Small intestine (tissue), 7 donors: ENCODE measurements at regions not wholly inside any gene's neighbourhood (a gene's known extent, or its start where the extent isn't known, plus 50 kb on each side); places are given as distances from the start of the nearest gene placed in this dataset.
"Not testable (repeated sequence)": the region's sequence is repeated elsewhere in the genome, so short reads cannot be mapped to it uniquely, and the experiment has no call there.

Experiments
- DNase-seq, 2 donors: peaks; one replicate each; pipeline versions ENCODE4 v3.0.0 to v3.0.0-alpha.2; 2013
- FAIRE-seq: peaks from 2 replicates; lab custom pipeline; 2012; peaks lifted over from hg19 to GRCh38; lab: Jason Lieb, UNC
- H3K27ac ChIP-seq, 3 donors: one replicate each; pipeline ENCODE4 v1.5.1; 2013; ENCODE audit warnings: low read length in 2 of 3, mild to moderate bottlenecking in 2 of 3, control low read depth in 1 of 3, inconsistent platforms in 1 of 3, low read depth in 1 of 3, moderate library complexity in 1 of 3
- H3K27me3 ChIP-seq, 3 donors: one replicate each; pipeline ENCODE4 v1.6.1; 2013; ENCODE audit warnings: low read length in 3 of 3, inconsistent platforms in 1 of 3; ENCODE audit not compliant: control insufficient read depth in 3 of 3, insufficient read depth in 3 of 3
- H3K36me3 ChIP-seq, 3 donors: one replicate each; pipeline ENCODE4 v1.6.1; 2013; ENCODE audit warnings: low read length in 3 of 3, inconsistent platforms in 1 of 3, low read depth in 1 of 3, mild to moderate bottlenecking in 1 of 3, moderate library complexity in 1 of 3; ENCODE audit not compliant: control insufficient read depth in 3 of 3, insufficient read depth in 2 of 3
- H3K4me1 ChIP-seq, 3 donors: one replicate each; pipeline ENCODE4 v1.6.1; 2013; ENCODE audit warnings: low read length in 2 of 3, inconsistent platforms in 1 of 3, low read depth in 1 of 3, mild to moderate bottlenecking in 1 of 3, moderate library complexity in 1 of 3; ENCODE audit not compliant: control insufficient read depth in 3 of 3, insufficient read depth in 2 of 3
- H3K4me3 ChIP-seq, 3 donors: one replicate each; pipeline ENCODE4 v1.5.1; 2013; ENCODE audit warnings: low read length in 3 of 3, control low read depth in 1 of 3, inconsistent platforms in 1 of 3, low read depth in 1 of 3, mild to moderate bottlenecking in 1 of 3, moderate library complexity in 1 of 3
- H3K9me3 ChIP-seq, 2 donors: one replicate each; pipeline ENCODE4 v1.6.1; 2013; ENCODE audit warnings: low read depth in 1 of 2, low read length in 1 of 2; ENCODE audit not compliant: control insufficient read depth in 2 of 2, insufficient read depth in 1 of 2
- WGBS, 3 donors: extraction: QIAGEN DNeasy Blood & Tissue Kit; methylation state at CpG; one replicate each; pipeline ENCODE4 v1.1.7; 2013; 5-methylcytosine and 5-hydroxymethylcytosine counted together
- donor health status: healthy with polysubstance abuse.
- donor health status: control.
- donor health status: control.
- donor health status: Bipolar disorder and iron deficiency.
- donor health status: healthy.

- no peaks in the 10 kb centered on the region for H3K9me3 ChIP-seq
- WGBS, 3 donors, result 76 to 88% (median 76%) methylated on average over 5 of the region's 5 CpGs
- H3K4me3 ChIP-seq, result no peak overlapping the region
Measured at GRCh38 chr1:102535829-102536505, 539.2 kb upstream of the OLFM3 start.

GRCh38 chr1:102531036-102531435 is 534.3 kb upstream of the OLFM3 start:
- H3K4me3 ChIP-seq, result no peak overlapping the region
- 77 to 81% (median 80%) methylated on average over 4 of the region's 4 CpGs for WGBS, 3 donors
- DNase-seq, result no peak
- FAIRE-seq, result no peak
- no peaks in the 10 kb centered on the region for H3K36me3 ChIP-seq
- H3K4me1 ChIP-seq, result no peaks in the 10 kb centered on the region
- H3K27ac ChIP-seq, result no peak overlapping the region
- H3K9me3 ChIP-seq, result no peaks in the 10 kb centered on the region
- H3K27me3 ChIP-seq, result no peaks in the 10 kb centered on the region

More at GRCh38 chr1:102535829-102536505, 539.2 kb upstream of the OLFM3 start:
- no peaks in the 10 kb centered on the region for H3K4me1 ChIP-seq
- no peak overlapping the region for H3K27ac ChIP-seq
- DNase-seq (no peak), FAIRE-seq (no peak)
- no peaks in the 10 kb centered on the region for H3K36me3 ChIP-seq
- no peaks in the 10 kb centered on the region for H3K27me3 ChIP-seq

- no peaks in the 10 kb centered on the region for H3K27me3 ChIP-seq
- no peaks in the 10 kb centered on the region for H3K4me1 ChIP-seq
- no peak overlapping the region for H3K4me3 ChIP-seq
- no peak overlapping the region for H3K27ac ChIP-seq
- H3K36me3 ChIP-seq, result no peaks in the 10 kb centered on the region
- 30 to 61% (median 46%) methylated on average over 1 of the region's 1 CpG for WGBS, 3 donors
- FAIRE-seq, result no peak
- no peaks in the 10 kb centered on the region for H3K9me3 ChIP-seq
- DNase-seq, result no peak
Measured at GRCh38 chr1:102529446-102529845, 532.7 kb upstream of the OLFM3 start.

GRCh38 chr1:102500758-102501157 is 504.0 kb upstream of the OLFM3 start:
- WGBS, 3 donors, result 71 to 82% (median 74%) methylated on average over 3 of the region's 3 CpGs
- peaks cover 0 to 6% of the 10 kb centered on the region in 2 donors for H3K9me3 ChIP-seq

GRCh38 chr1:102498929-102499328 is 502.2 kb upstream of the OLFM3 start:
- no peak for FAIRE-seq

More at GRCh38 chr1:102500758-102501157, 504.0 kb upstream of the OLFM3 start:
- H3K27me3 ChIP-seq, result no peaks in the 10 kb centered on the region
- H3K27ac ChIP-seq, result no peak overlapping the region
- DNase-seq, result no peak
- no peak for FAIRE-seq
- no peak overlapping the region for H3K4me3 ChIP-seq
- no peaks in the 10 kb centered on the region for H3K4me1 ChIP-seq
- no peaks in the 10 kb centered on the region for H3K36me3 ChIP-seq

GRCh38 chr1:102497810-102498209 is 501.1 kb upstream of the OLFM3 start:
- not testable (repeated sequence) for H3K9me3 ChIP-seq, H3K27ac ChIP-seq, DNase-seq, H3K27me3 ChIP-seq, H3K4me3 ChIP-seq, H3K36me3 ChIP-seq, H3K4me1 ChIP-seq, FAIRE-seq
- WGBS, 3 donors, result 66 to 69% (median 69%) methylated on average over 3 of the region's 3 CpGs

More at GRCh38 chr1:102498929-102499328, 502.2 kb upstream of the OLFM3 start:
- Histone ChIP-seq H3K4me3 (no peak overlapping the region), H3K27me3 (no peaks in the 10 kb centered on the region), H3K36me3 (no peaks in the 10 kb centered on the region), H3K27ac (no peak overlapping the region), H3K9me3 (peaks cover 0 to 8% of the 10 kb centered on the region in 2 donors), H3K4me1 (no peaks in the 10 kb centered on the region)
- DNase-seq, result no peak
- 52 to 73% (median 60%) methylated on average over 2 of the region's 2 CpGs for WGBS, 3 donors

GRCh38 chr1:102472520-102472919 is 475.8 kb upstream of the OLFM3 start:
- Histone ChIP-seq H3K4me1 (no peaks in the 10 kb centered on the region), H3K4me3 (no peak overlapping the region), H3K27ac (no peak overlapping the region), H3K9me3 (no peaks in the 10 kb centered on the region), H3K36me3 (no peaks in the 10 kb centered on the region), H3K27me3 (no peaks in the 10 kb centered on the region)
- WGBS, 3 donors, result 56 to 63% (median 56%) methylated on average over 1 of the region's 1 CpG
- DNase-seq, result no peak
- FAIRE-seq, result no peak

- WGBS, 3 donors, result 58 to 64% (median 62%) methylated on average over 2 of the region's 2 CpGs
- no peak overlapping the region for H3K27ac ChIP-seq
- H3K9me3 ChIP-seq, result no peaks in the 10 kb centered on the region
- H3K4me3 ChIP-seq, result no peak overlapping the region
- no peak for DNase-seq
- FAIRE-seq, result no peak
- H3K27me3 ChIP-seq, result no peaks in the 10 kb centered on the region
- H3K4me1 ChIP-seq, result no peaks in the 10 kb centered on the region
- H3K36me3 ChIP-seq, result no peaks in the 10 kb centered on the region
Measured at GRCh38 chr1:102470767-102471166, 474.0 kb upstream of the OLFM3 start.

GRCh38 chr1:102466487-102466886 is 469.8 kb upstream of the OLFM3 start:
- Histone ChIP-seq H3K9me3 (no peaks in the 10 kb centered on the region), H3K4me1 (no peaks in the 10 kb centered on the region), H3K4me3 (no peak overlapping the region), H3K27me3 (no peaks in the 10 kb centered on the region), H3K36me3 (no peaks in the 10 kb centered on the region), H3K27ac (no peak overlapping the region)
- WGBS, 3 donors, result 93 to 97% (median 96%) methylated on average over 1 of the region's 1 CpG
- FAIRE-seq, result no peak
- DNase-seq, result no peak
